Uterus (tissue), 3 donors: ENCODE measurements at regions not wholly inside any gene's neighbourhood (a gene's known extent, or its start where the extent isn't known, plus 50 kb on each side); places are given as distances from the start of the nearest gene placed in this dataset.

Experiments
- DNase-seq, 2 donors: peaks; one replicate each; pipeline ENCODE4 v3.0.0-alpha.2; 2019 to 2020
- H3K27ac ChIP-seq, 2 donors: fragments of 200-600 bp; sonication (generic); 1 replicate in 1 of 2; 2 replicates in 1 of 2; pipeline ENCODE4 v1.5.1; 2016 to 2018
- H3K27me3 ChIP-seq, 2 donors: fragments of 200-600 bp; sonication (generic); one replicate each; pipeline ENCODE4 v1.5.1; 2018 to 2019; ENCODE audit warnings: control low read depth in 1 of 2
- H3K36me3 ChIP-seq, 2 donors: fragments of 200-600 bp; sonication (generic); one replicate each; pipeline ENCODE4 v1.5.1; 2019; ENCODE audit warnings: control low read depth in 1 of 2
- H3K4me1 ChIP-seq, 2 donors: fragments of 200-600 bp; sonication (generic); one replicate each; pipeline ENCODE4 v1.5.1; 2018 to 2019; ENCODE audit warnings: control low read depth in 1 of 2
- H3K4me3 ChIP-seq, 2 donors: fragments of 200-600 bp; sonication (generic); 1 replicate in 1 of 2; 2 replicates in 1 of 2; pipeline ENCODE4 v1.5.1; 2018 to 2019; ENCODE audit warnings: mild to moderate bottlenecking in 1 of 2
- H3K9me3 ChIP-seq, 2 donors: fragments of 200-600 bp; sonication (generic); one replicate each; pipeline ENCODE4 v1.5.1; 2019; ENCODE audit warnings: control low read depth in 1 of 2
- POLR2A ChIP-seq, 2 donors: fragments of 450-650 bp; IDR thresholded peaks; one replicate each; pipeline ENCODE4 v1.6.1; 2016; ENCODE audit warnings: antibody characterized with exemption in 2 of 2, mild to moderate bottlenecking in 1 of 2, moderate library complexity in 1 of 2
- intact Hi-C: fragments of 100-400 bp; cut with DNase I; formaldehyde crosslinking; loops from one replicate; pipeline ENCODE4 v1.15.1; 2023; ENCODE audit warnings: low total_unique reads
- TF ChIP-seq, protein P1 (sequence below), 4 experiments: fragments of 200-600 bp in 2 of 4; fragments of 450-650 bp in 2 of 4; sonication (generic) in 2 of 4; IDR thresholded peaks; one replicate each; pipeline ENCODE4 v1.5.1; 2016 to 2019; ENCODE audit warnings: antibody characterized with exemption in 4 of 4, mild to moderate bottlenecking in 2 of 4, moderate library complexity in 1 of 4
- donor health status: DM: yes; HTN: yes; CAD: no.

GRCh38 chr2:224278531-224278930, 123.4 kb downstream of the FAM124B start:
- no peaks in the 10 kb centered on the region for H3K27me3 ChIP-seq
- intact Hi-C loops, result no loop called here
- H3K36me3 ChIP-seq, result no peaks in the 10 kb centered on the region
- H3K4me3 ChIP-seq, result no peak overlapping the region
- no peak for DNase-seq
- TF ChIP-seq, protein P1, sequence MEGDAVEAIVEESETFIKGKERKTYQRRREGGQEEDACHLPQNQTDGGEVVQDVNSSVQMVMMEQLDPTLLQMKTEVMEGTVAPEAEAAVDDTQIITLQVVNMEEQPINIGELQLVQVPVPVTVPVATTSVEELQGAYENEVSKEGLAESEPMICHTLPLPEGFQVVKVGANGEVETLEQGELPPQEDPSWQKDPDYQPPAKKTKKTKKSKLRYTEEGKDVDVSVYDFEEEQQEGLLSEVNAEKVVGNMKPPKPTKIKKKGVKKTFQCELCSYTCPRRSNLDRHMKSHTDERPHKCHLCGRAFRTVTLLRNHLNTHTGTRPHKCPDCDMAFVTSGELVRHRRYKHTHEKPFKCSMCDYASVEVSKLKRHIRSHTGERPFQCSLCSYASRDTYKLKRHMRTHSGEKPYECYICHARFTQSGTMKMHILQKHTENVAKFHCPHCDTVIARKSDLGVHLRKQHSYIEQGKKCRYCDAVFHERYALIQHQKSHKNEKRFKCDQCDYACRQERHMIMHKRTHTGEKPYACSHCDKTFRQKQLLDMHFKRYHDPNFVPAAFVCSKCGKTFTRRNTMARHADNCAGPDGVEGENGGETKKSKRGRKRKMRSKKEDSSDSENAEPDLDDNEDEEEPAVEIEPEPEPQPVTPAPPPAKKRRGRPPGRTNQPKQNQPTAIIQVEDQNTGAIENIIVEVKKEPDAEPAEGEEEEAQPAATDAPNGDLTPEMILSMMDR (IDR thresholded peaks at IDR 0.05), result no peak
- TF ChIP-seq POLR2A (IDR thresholded peaks at IDR 0.05), result no peak
- H3K27ac ChIP-seq, result no peak overlapping the region
- no peaks in the 10 kb centered on the region for H3K4me1 ChIP-seq
- no peaks in the 10 kb centered on the region for H3K9me3 ChIP-seq

DNA sequence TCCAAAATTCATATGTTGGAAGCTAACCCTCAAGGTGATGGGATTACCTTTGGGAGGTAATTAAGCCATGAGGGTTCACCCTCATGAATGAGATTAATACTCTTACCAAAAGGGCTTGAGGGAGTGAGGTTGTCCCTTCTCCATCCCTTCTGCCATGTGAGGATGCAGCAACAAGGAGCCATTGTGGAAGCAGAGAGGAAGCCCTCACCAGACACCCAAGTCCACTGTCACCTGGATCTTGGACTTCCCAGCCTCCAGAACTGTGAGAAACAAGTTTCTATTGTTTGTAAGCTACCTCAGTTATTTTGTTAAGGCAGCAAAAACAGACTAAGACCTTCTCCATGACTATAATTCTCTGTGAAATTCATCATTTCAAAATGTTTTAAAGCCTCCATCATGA, 125.7 kb downstream of the FAM124B start:
- no peaks in the 10 kb centered on the region for H3K9me3 ChIP-seq
- no peak for DNase-seq
- intact Hi-C loops, result no loop called here
- no peak overlapping the region for H3K27ac ChIP-seq
- H3K4me1 ChIP-seq, result no peaks in the 10 kb centered on the region
- no peak overlapping the region for H3K4me3 ChIP-seq
- TF ChIP-seq POLR2A (IDR thresholded peaks at IDR 0.05), result no peak
- TF ChIP-seq, protein P1 (IDR thresholded peaks at IDR 0.05), result no peak
- H3K36me3 ChIP-seq, result no peaks in the 10 kb centered on the region
- no peaks in the 10 kb centered on the region for H3K27me3 ChIP-seq

DNA sequence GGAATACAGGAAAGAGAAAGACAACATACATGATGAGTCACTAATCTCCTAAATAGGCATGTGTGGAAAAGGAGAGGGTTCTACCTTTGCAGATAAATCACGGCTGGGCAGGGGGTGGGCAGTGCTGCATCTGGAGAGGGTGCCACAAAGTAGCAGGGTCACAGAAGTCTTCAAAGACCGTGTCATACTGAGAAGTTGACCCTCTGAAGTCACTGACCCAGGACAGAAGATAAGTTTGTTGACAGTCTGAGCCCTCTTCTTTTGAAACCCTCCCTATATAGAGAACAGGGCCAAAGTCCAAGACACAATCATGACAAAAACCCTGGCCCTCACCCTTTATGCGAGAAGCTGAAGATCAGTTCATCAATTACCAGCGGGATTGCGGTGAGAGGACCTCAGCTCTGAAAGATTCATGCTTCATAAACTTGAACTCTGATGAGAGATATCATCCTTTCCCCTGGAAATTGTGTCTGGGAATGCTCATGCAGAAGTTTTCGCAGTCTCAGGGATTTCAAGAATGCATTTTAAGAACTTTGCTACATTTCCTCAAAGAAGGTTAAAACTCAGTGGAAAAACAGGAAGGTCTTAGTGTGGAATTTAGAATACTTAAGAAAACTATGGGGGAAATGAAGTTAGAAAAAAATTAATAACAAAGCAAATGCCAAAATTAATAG, 129.5 kb downstream of the FAM124B start:
- no peak for DNase-seq
- Histone ChIP-seq H3K27me3 (no peaks in the 10 kb centered on the region), H3K36me3 (no peaks in the 10 kb centered on the region), H3K27ac (no peak overlapping the region), H3K4me3 (no peak overlapping the region), H3K4me1 (no peaks in the 10 kb centered on the region), H3K9me3 (no peaks in the 10 kb centered on the region)
- intact Hi-C loops, result no loop called here
- no peak for TF ChIP-seq POLR2A (IDR thresholded peaks at IDR 0.05)
- TF ChIP-seq, protein P1 (IDR thresholded peaks at IDR 0.05), result no peak

DNA sequence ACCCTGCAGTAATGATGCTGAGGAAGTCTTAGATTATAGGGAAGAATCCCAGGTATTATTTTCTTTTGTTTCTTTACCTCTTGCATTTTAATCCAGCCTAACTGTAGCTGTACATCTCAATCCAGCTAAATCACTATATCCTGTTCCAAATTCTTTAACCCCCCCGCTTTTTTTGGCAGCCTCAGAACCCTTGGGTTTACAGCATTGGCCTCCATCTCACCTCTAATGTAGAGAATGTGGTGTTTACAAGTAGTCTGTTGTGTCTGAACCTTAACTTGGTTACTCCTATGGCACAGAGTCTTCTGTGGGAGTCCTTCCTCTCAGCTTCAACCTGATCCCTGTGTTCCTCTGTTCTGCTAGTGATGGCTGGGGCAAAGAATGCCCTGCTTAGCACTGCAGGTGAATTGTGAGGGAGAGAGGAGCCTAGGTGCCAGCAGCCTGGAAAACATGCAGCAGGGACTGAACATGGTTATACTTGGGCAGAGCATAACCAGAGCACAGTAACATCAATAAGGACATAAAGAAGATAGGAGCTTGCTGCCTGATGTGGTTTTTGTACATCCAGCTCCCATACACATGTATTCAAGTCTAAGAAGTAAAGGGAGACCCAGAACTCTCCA, 130.2 kb downstream of the FAM124B start:
- H3K27me3 ChIP-seq, result no peaks in the 10 kb centered on the region
- DNase-seq, result no peak
- H3K9me3 ChIP-seq, result no peaks in the 10 kb centered on the region
- H3K36me3 ChIP-seq, result no peaks in the 10 kb centered on the region
- H3K4me3 ChIP-seq, result no peak overlapping the region
- no peaks in the 10 kb centered on the region for H3K4me1 ChIP-seq
- H3K27ac ChIP-seq, result no peak overlapping the region
- TF ChIP-seq, protein P1 (IDR thresholded peaks at IDR 0.05), result no peak
- TF ChIP-seq POLR2A (IDR thresholded peaks at IDR 0.05), result no peak
- intact Hi-C loops, result no loop called here

DNA sequence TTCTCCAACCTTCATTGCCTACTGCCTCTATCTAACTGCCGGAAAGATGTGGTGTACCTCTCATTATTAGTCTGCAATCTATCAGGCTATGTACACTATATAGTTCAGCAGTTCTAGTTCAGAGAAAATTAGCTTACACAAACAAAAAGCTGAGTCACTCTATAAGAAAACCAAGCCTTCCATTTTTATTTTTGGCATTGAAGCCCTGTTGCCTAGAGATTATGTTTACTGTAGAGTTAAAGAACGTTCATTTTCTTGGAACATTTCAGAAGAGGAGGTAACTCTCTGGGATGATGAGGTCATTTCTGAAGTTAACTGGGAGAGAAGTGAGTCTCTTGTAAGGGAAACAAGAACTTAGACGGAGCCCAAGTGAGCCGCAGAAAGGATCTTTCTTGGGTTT, 133.5 kb downstream of the FAM124B start:
- no peak overlapping the region for H3K27ac ChIP-seq
- H3K27me3 ChIP-seq, result no peaks in the 10 kb centered on the region
- no peak for TF ChIP-seq POLR2A (IDR thresholded peaks at IDR 0.05)
- TF ChIP-seq, protein P1 (IDR thresholded peaks at IDR 0.05), result no peak
- no peaks in the 10 kb centered on the region for H3K4me1 ChIP-seq
- intact Hi-C loops, result no loop called here
- H3K36me3 ChIP-seq, result no peaks in the 10 kb centered on the region
- DNase-seq, result no peak
- no peak overlapping the region for H3K4me3 ChIP-seq
- no peaks in the 10 kb centered on the region for H3K9me3 ChIP-seq
